MM.1S (cell line): ENCODE measurements at regions not wholly inside any gene's neighbourhood (a gene's known extent, or its start where the extent isn't known, plus 50 kb on each side); places are given as distances from the start of the nearest gene placed in this dataset.

Source experiments
- DNase-seq: peaks from one replicate; pipeline ENCODE4 v3.0.0-alpha.2; 2015
- H2AFZ ChIP-seq: fragments of 300-600 bp; sonication (generic); 2 replicates; pipeline ENCODE4 v1.6.0; 2016; ENCODE audit warnings: antibody characterized with exemption, low read length
- H3F3A ChIP-seq: fragments of 300-600 bp; sonication (generic); 2 replicates; pipeline ENCODE4 v1.6.1; 2016; ENCODE audit warnings: mild to moderate bottlenecking, antibody characterized with exemption, low read length, moderate library complexity, mixed read lengths; ENCODE audit not compliant: insufficient read depth
- H3K27ac ChIP-seq: fragments of 300-600 bp; sonication (generic); 2 replicates; pipeline ENCODE4 v1.5.1; 2016; ENCODE audit warnings: mild to moderate bottlenecking, low read length
- H3K27me3 ChIP-seq: fragments of 300-600 bp; sonication (generic); replicated peaks from 2 replicates; pipeline ENCODE4 v1.6.0; 2016; ENCODE audit warnings: low read length; ENCODE audit not compliant: insufficient read depth
- H3K36me3 ChIP-seq: fragments of 300-600 bp; sonication (generic); replicated peaks from 2 replicates; pipeline ENCODE4 v1.6.1; 2016; ENCODE audit warnings: mild to moderate bottlenecking, low read length, mixed read lengths; ENCODE audit not compliant: insufficient read depth
- H3K4me1 ChIP-seq: fragments of 300-600 bp; sonication (generic); 2 replicates; pipeline ENCODE4 v1.6.1; 2016; ENCODE audit warnings: low read length, mixed read lengths
- H3K4me2 ChIP-seq: fragments of 300-600 bp; sonication (generic); 2 replicates; pipeline ENCODE4 v1.6.0; 2016; ENCODE audit warnings: low read depth, low read length
- H3K4me3 ChIP-seq: fragments of 300-600 bp; sonication (generic); 2 replicates; pipeline ENCODE4 v1.5.1; 2016; ENCODE audit warnings: low read length, mixed read lengths
- H3K79me2 ChIP-seq: fragments of 300-600 bp; sonication (generic); 2 replicates; pipeline ENCODE4 v1.6.1; 2016; ENCODE audit warnings: mixed run types, low read length, mixed read lengths
- H3K9ac ChIP-seq: fragments of 300-600 bp; sonication (generic); 2 replicates; pipeline ENCODE4 v1.6.1; 2016; ENCODE audit warnings: low read length, mixed read lengths
- H3K9me2 ChIP-seq: fragments of 300-600 bp; sonication (generic); replicated peaks from 2 replicates; pipeline ENCODE4 v1.6.1; 2016; ENCODE audit warnings: mild to moderate bottlenecking, low read length, mixed read lengths; ENCODE audit not compliant: insufficient read depth
- H3K9me3 ChIP-seq: fragments of 300-600 bp; sonication (generic); replicated peaks from 2 replicates; pipeline ENCODE4 v1.6.1; 2016; ENCODE audit warnings: mild to moderate bottlenecking, low read length, mixed read lengths; ENCODE audit not compliant: insufficient read depth
- H4K20me1 ChIP-seq: fragments of 300-600 bp; sonication (generic); 2 replicates; pipeline ENCODE4 v1.6.1; 2016; ENCODE audit warnings: mild to moderate bottlenecking, low read length, moderate library complexity, mixed read lengths; ENCODE audit not compliant: insufficient read depth
- EZH2 ChIP-seq: fragments of 300-600 bp; sonication (generic); optimal IDR thresholded peaks from 2 replicates; pipeline ENCODE3; 2017; ENCODE audit warnings: low read depth, mild to moderate bottlenecking, antibody characterized with exemption, low read length, mixed read lengths
- EZH2phosphoT487 ChIP-seq: fragments of 300-600 bp; sonication (generic); IDR thresholded peaks from 2 replicates; pipeline ENCODE4 v1.6.1; 2018; ENCODE audit warnings: antibody characterized with exemption, low read length
- TF ChIP-seq, protein P1 (sequence below): fragments of 300-600 bp; sonication (generic); IDR thresholded peaks from 2 replicates; pipeline ENCODE4 v1.5.1; 2016; ENCODE audit warnings: antibody characterized with exemption, low read length, mixed read lengths

DNA sequence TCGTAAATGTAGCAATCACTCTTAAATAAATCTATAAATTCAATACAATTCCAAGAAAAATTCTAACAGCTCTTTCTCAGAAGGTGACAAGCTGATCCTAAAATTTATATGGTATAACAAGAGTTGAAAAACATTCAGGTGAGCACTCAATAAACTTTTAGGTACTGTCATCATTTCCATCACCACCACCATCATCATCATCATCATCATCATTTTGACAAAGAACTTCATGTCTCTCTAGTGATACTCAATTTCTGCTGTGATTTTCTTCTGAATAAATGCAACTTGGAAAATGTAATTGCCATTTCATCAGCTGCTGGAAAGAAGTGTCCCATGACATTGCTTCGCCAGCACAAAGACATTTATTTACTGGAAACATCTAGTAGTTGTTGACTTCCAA lies 222.9 kb upstream of the IRX5 start:
- H4K20me1 ChIP-seq = no peaks in the 10 kb centered on the region
- no peaks in the 10 kb centered on the region for H3F3A ChIP-seq
- H2AFZ ChIP-seq = no peak overlapping the region
- DNase-seq = no peak
- H3K4me2 ChIP-seq = no peak overlapping the region
- H3K9me3 ChIP-seq = no peaks in the 10 kb centered on the region
- no peaks in the 10 kb centered on the region for H3K9me2 ChIP-seq
- H3K79me2 ChIP-seq = no peaks in the 10 kb centered on the region
- no peak overlapping the region for H3K27ac ChIP-seq
- no peak overlapping the region for H3K9ac ChIP-seq
- TF ChIP-seq EZH2 = no peak
- TF ChIP-seq, protein P1, sequence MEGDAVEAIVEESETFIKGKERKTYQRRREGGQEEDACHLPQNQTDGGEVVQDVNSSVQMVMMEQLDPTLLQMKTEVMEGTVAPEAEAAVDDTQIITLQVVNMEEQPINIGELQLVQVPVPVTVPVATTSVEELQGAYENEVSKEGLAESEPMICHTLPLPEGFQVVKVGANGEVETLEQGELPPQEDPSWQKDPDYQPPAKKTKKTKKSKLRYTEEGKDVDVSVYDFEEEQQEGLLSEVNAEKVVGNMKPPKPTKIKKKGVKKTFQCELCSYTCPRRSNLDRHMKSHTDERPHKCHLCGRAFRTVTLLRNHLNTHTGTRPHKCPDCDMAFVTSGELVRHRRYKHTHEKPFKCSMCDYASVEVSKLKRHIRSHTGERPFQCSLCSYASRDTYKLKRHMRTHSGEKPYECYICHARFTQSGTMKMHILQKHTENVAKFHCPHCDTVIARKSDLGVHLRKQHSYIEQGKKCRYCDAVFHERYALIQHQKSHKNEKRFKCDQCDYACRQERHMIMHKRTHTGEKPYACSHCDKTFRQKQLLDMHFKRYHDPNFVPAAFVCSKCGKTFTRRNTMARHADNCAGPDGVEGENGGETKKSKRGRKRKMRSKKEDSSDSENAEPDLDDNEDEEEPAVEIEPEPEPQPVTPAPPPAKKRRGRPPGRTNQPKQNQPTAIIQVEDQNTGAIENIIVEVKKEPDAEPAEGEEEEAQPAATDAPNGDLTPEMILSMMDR = no peak
- TF ChIP-seq EZH2phosphoT487 = no peak
- no peaks in the 10 kb centered on the region for H3K4me1 ChIP-seq
- H3K36me3 ChIP-seq = no peaks in the 10 kb centered on the region
- no peak overlapping the region for H3K4me3 ChIP-seq
- H3K27me3 ChIP-seq = no peaks in the 10 kb centered on the region

DNA sequence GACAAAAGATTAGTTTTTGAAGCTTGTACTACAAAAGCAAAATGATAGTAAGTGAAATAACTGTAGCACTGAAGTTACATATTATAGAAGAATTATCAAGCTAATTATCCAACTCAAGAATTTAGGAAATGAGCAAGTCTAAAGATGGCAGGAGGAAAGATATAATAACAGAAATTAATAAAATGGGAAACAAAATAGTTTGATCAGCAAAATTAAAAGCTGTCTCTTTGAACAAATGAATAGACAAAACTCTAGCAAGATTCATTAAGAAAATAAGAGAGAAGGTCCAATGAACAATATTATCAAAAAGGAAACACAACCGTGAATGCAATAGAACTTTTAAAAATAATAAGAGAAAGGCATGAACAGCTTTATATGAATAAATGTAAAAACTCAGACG lies 224.3 kb upstream of the IRX5 start:
- Histone ChIP-seq H3F3A (no peaks in the 10 kb centered on the region), H3K36me3 (no peaks in the 10 kb centered on the region), H3K9ac (no peak overlapping the region), H3K9me3 (no peaks in the 10 kb centered on the region), H3K4me2 (no peak overlapping the region), H3K79me2 (no peaks in the 10 kb centered on the region), H3K4me1 (no peaks in the 10 kb centered on the region), H3K4me3 (no peak overlapping the region), H4K20me1 (no peaks in the 10 kb centered on the region), H3K27ac (no peak overlapping the region), H3K9me2 (no peaks in the 10 kb centered on the region), H3K27me3 (no peaks in the 10 kb centered on the region), H2AFZ (no peak overlapping the region)
- TF ChIP-seq EZH2 = no peak
- TF ChIP-seq, protein P1 = no peak
- no peak for TF ChIP-seq EZH2phosphoT487
- DNase-seq = no peak

DNA sequence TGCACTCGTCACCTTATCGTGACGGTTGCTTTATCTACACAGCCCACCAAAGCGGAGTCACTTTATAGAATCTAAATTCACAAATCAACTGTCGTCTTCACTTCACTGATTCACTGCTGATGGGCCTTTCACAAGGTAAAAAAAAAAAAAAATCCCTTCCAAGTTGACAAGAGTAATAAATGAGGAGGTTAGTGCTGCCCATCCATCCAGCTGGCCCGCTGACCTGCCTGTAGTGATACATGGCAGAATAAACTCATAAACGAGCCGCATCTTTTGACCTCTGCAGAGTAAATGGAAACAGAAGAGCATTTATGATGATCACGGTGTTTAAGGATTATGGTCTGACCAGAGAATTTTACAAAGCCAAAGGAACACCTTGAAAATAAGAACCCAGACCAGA lies 227.3 kb upstream of the IRX5 start:
- H3K9me2 ChIP-seq = no peaks in the 10 kb centered on the region
- H3K36me3 ChIP-seq = no peaks in the 10 kb centered on the region
- no peaks in the 10 kb centered on the region for H3K4me1 ChIP-seq
- TF ChIP-seq, protein P1 = no peak
- no peak for TF ChIP-seq EZH2
- no peak for TF ChIP-seq EZH2phosphoT487
- H4K20me1 ChIP-seq = no peaks in the 10 kb centered on the region
- no peak overlapping the region for H3K9ac ChIP-seq
- no peak overlapping the region for H3K4me2 ChIP-seq
- H3K27ac ChIP-seq = no peak overlapping the region
- no peak overlapping the region for H2AFZ ChIP-seq
- DNase-seq = no peak
- no peaks in the 10 kb centered on the region for H3K9me3 ChIP-seq
- H3K4me3 ChIP-seq = no peak overlapping the region
- H3F3A ChIP-seq = no peaks in the 10 kb centered on the region
- H3K27me3 ChIP-seq = no peaks in the 10 kb centered on the region
- no peaks in the 10 kb centered on the region for H3K79me2 ChIP-seq
